GM11168 (cell line): ENCODE measurements at regions not wholly inside any gene's neighbourhood (a gene's known extent, or its start where the extent isn't known, plus 50 kb on each side); places are given as distances from the start of the nearest gene placed in this dataset.

ENCODE experiments used
- in situ Hi-C: fragments of 300-500 bp; cut with MboI; formaldehyde crosslinking; loops from one replicate; pipeline ENCODE4 v1.12.0; 2022; ENCODE audit warnings: low sequenced_read_pairs; ENCODE audit not compliant: unreplicated experiment

- in situ Hi-C loops: no loop called here
Measured at GRCh38 chr9:80964374-80964773, 725.0 kb downstream of the TLE1 start.

- in situ Hi-C loops: no loop called here
Measured at GRCh38 chr9:80957801-80958200, 731.5 kb downstream of the TLE1 start.

- in situ Hi-C loops: no loop called here
Measured at GRCh38 chr9:80954521-80954920, 734.8 kb downstream of the TLE1 start.

DNA sequence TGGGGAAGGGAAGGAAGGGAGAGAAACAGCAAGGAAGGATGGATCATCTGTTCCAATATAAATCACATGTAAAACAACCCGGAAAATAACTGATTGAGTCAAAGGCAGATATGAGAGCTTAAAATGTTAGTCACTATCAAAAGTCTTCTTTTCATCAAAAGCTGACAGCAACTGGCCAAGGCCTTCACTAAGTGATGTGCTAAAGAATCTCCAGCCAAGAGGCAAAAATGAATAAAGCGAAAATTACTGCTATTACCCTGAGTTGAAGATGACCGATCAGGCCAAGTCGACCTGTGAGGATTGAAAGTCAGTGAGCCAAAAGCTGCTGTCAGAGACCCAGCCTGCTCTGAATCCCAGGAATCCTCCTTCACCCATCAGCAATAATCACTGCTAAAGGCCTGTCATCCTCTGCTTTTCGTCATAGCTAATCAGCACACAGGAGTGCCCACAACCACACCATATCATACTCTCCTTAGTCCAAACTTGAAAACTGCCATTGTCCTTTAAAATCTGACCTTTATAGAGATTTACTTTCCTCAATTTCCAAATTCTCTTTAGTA lies 736.9 kb downstream of the TLE1 start:
- in situ Hi-C loops: no loop called here

GRCh38 chr9:80951675-80952074 lies 737.7 kb downstream of the TLE1 start:
- in situ Hi-C loops: no loop called here

DNA sequence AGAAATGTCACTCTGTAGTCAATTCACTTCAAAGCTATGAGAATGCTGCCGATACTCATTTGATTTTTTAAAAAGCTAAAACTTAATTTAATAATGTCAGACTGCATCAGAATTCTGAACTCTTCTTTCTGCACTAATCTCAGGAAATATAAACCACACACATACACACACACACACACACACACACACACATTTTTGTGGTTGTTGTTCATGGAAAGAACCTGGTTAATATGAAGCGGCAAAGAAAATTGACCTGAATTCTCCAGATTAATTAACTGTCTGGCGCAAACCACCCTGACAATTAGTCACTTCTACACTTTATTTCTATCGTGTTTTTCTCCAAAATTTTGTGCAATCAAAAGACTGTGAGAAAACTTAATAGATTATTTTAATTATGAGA lies 740.5 kb downstream of the TLE1 start:
- in situ Hi-C loops: no loop called here

- in situ Hi-C loops: no loop called here
Measured at GRCh38 chr9:80948066-80948465, 741.3 kb downstream of the TLE1 start.

DNA sequence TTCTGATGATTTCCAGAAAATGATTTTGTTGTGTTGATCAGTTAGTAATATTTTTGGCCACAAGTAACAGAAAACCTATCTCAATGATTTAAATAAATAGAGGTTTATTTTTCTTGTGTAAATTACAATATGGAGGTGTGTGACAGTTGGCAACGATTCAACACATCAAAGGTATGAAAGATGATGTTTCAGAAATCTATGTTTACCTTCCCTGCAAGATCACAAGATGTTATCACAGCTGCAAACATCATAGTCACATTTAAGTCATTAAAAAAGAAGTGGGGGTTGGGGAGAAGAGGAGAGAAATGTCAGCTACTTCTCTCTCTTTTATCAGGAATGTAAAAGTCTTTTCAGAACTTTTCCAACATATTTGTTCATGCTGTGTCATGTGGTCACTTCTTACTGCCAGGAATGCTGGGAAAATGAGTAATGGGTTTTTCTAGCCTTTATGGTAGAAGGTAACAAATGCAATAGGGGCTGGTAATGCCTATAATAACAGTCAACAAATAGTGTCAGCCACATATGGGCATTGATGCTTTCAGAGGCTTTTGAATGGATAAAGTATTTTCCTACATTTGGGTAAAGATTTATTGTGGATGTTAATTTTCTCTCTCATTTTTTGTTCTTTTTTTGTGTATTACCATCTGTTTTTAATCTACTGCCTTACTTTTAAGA lies 742.7 kb downstream of the TLE1 start:
- in situ Hi-C loops: no loop called here

DNA sequence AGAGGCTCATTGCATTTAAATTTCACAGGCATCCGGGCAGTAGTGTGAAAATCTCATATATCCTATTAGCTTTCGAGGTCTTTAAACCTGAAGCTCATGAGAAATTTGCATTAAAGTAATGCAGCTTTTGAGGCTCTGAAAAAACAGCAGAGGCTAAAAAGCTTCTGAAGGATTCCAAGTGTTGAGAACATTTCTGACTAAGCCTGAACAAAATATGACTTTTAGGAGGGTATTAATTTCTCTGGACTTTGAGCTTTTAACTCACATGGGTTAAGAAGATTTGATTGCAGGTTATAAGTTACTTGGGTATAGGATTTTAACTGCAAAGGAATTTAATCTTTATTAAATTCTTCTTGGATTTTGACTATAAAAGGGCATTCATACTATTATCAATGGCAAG lies 743.9 kb downstream of the TLE1 start:
- in situ Hi-C loops: no loop called here

DNA sequence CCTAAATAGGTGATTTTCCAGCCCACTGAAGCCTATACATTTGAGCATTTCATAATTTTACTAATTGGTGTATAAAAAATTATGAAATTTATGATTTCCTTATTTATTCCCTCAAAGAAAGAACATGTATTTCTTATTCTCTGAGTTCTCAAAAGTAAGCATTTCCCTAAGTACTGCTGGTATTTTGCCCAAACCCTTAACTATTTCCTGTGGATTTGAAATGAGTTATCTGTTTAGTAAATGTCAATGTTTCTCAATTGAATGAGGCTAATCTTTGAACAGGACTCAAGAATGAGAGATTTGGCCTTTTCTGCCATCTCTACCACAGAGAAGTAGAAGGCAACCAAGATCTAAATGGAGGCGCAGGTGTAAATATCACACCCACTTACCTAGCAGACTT lies 751.7 kb downstream of the TLE1 start:
- in situ Hi-C loops: no loop called here

DNA sequence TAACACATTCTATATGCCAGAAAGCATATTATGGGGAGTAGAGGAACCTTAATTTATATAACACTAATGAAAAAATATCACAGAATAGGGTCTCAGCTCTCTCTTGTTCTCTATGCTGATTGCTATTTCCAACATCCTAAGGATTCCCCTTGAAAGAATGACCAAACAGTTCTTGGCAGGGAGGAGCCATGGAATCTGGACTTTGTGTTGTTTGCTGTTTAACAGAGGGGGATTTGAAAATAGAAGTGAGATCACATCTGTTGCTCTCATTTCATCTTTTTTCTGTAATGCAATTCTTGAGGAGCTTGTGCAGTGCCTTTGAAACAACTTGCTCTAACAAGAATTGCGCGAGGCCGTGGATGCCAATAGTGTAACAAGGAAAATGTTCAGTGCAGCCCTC lies 755.3 kb downstream of the TLE1 start:
- in situ Hi-C loops: no loop called here

DNA sequence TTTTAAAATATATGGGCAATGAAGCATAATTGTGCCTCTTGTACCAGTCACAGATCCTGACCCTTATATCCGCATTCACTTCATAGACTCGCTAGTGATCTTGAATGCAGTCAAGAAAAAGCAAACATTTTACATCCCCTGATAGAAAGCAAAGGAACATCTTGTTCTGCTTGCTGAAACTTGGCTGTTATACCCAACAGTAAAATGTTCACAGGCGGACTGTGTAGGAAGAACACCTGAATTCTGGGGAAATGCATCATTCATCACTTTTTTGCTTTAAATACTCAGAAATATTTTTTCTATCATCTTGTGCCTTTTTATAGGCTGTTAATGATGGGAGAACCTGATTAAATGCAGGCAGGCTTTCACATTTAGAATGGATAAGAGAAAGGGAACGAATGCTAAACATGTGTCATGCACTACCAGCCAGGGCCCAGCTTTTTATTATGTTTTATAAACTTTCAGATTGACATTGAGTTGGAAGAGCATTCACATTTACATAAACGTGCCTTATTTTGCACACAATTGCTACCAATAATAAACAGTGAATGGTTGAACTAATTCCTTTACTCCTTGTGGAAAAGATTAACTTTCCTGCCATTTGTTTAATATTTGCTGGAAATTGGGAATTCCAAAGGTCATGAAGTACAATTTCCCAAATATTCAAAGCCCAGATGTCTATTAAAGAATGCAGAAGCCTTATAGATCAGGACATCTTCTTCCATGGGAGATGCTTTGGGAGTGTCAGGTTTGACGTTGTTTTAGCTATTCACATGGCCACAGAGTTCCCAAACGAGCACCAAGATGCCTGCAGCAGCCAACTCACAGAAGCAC lies 756.2 kb downstream of the TLE1 start:
- in situ Hi-C loops: no loop called here

DNA sequence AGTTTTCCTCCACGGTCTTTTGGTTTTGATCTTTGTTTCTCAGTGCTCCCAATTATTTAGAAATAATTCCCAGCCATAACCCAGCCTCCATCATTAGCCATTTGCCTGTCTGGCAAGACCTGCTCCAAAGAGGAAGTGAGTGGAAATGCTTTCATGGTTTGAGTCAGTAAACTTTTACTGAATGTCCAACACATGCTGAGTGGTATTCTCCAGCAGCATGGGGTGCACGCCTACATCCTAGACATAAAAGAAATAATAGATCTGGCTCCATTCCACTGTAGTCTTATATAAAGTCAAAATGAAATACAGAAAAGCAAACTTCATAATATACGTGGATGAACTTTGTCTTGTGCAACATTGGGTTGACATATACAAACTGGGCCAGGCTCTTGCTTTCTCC lies 757.2 kb downstream of the TLE1 start:
- in situ Hi-C loops: no loop called here

DNA sequence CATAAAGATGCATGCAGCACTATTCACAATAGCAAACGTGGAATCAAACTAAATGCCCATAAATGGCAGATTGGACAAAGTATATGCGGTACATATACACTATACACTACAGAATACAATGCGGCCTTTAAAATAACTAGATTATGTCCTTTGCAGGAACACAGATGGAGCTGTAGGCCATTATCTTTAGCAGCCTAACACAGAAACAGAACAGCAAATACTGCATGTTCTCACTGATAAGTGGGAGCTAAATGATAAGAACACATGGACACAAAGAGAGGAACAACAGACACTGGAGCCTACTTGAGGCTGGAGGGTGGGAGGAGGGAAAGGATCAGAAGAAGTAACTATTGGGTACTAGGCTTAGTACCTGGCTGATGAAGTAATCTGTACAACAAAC lies 758.2 kb downstream of the TLE1 start:
- in situ Hi-C loops: no loop called here

- in situ Hi-C loops: no loop called here
Measured at GRCh38 chr9:80928697-80929096, 760.6 kb downstream of the TLE1 start.

- in situ Hi-C loops: no loop called here
Measured at GRCh38 chr9:80926611-80927010, 762.7 kb downstream of the TLE1 start.

- in situ Hi-C loops: no loop called here
Measured at GRCh38 chr9:80922544-80922943, 766.8 kb downstream of the TLE1 start.

DNA sequence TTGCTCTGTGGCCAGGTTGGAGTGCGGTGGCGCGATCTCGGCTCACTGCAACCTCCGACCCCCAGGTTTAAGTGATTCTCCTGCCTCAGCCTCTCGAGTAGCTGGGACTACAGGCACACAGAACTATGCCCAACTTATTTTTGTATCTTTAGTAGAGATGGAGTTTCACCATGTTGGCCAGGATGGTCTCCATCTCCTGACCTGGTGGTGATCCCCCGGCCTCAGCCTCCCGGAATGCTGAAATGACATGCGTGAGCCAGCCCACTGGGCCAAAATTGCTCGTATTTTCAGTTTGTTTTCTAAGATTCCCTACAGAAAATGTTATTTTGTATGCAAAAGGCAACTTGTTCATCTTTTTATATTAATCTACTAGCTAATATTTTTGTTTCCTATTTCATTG lies 782.6 kb downstream of the TLE1 start:
- in situ Hi-C loops: no loop called here

DNA sequence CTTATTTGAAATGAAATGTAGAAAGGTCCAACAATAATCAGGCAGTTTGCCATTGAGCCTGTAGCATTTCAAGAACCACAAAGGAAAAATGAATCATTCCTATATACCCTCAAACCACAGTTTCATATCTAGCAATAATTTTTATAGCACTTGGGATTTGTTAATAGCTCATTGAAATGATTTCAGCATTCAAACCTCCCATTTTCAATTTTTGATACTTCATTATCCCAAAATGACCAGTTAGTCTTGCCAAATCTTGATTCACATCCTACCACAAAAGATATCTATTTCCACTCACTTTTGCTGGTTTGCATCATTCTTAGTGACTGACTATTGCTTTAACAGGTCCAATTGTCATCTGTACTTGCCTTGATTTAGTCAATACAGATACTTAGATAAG lies 790.1 kb downstream of the TLE1 start:
- in situ Hi-C loops: no loop called here

DNA sequence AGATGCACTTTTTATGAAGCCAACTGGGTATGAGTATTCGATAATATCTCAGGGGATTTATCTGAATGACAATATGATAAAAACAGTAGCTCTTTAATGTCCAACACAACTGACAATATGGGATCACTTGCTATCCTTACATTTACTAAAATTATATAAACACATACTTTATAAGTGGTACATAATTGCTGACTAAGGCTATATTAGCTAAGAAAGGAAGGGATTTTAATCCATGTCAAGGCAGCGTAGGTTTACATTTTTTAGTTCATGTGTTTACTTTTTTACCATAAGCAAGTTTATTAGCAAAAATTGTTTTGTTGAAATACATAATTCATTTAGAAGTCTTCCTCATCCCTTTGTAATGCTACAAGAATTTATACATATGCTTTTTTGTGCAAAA lies 796.2 kb downstream of the TLE1 start:
- in situ Hi-C loops: no loop called here

GRCh38 chr9:80892703-80893102 lies 796.6 kb downstream of the TLE1 start:
- in situ Hi-C loops: no loop called here

- in situ Hi-C loops: no loop called here
Measured at GRCh38 chr9:80890124-80890523, 799.2 kb downstream of the TLE1 start.
